H1 (cell line): ENCODE measurements at regions not wholly inside any gene's neighbourhood (a gene's known extent, or its start where the extent isn't known, plus 50 kb on each side); places are given as distances from the start of the nearest gene placed in this dataset.

ENCODE experiments used
- CTCF ChIA-PET: fragments of 300-600 bp; sonication (Branson Sonifier 250); formaldehyde crosslinking; loops from one replicate; lab custom pipeline; 2021; ENCODE audit not compliant: partially characterized antibody; lab: Charles Lee
- POLR2A ChIA-PET: fragments of 300-600 bp; sonication (Branson Sonifier 250); formaldehyde crosslinking; loops from one replicate; lab custom pipeline; 2021; ENCODE audit warnings: inconsistent platforms; ENCODE audit not compliant: partially characterized antibody; lab: Charles Lee
- DNase-seq, 2 experiments: peaks; one replicate each; pipeline versions ENCODE4 v3.0.0 to v3.0.0-alpha.2; 2010 to 2022; ENCODE audit warnings: low spot score in 2 of 2, low read depth in 1 of 2, mixed read lengths in 1 of 2
- FAIRE-seq: peaks from 2 replicates; lab custom pipeline; 2011; peaks lifted over from hg19 to GRCh38; lab: Jason Lieb, UNC
- H2AFZ ChIP-seq: 2 replicates; pipeline ENCODE4 v1.8.1; 2012; ENCODE audit warnings: low read length, inconsistent platforms
- H2AK5ac ChIP-seq: 2 replicates; pipeline ENCODE4 v1.6.1; 2013; ENCODE audit warnings: low read depth, low read length
- H2BK120ac ChIP-seq: replicated peaks from 2 replicates; pipeline ENCODE3; 2013; ENCODE audit warnings: low read depth, low read length, inconsistent platforms
- H2BK12ac ChIP-seq: 2 replicates; pipeline ENCODE4 v1.6.1; 2013; ENCODE audit warnings: low read depth, low read length
- H2BK15ac ChIP-seq: 2 replicates; pipeline ENCODE4 v1.6.1; 2013; ENCODE audit warnings: low read length
- H2BK20ac ChIP-seq: 2 replicates; pipeline ENCODE4 v1.6.1; 2013; ENCODE audit warnings: low read length
- H2BK5ac ChIP-seq: 2 replicates; pipeline ENCODE4 v1.6.1; 2013; ENCODE audit warnings: low read depth, low read length
- H3K14ac ChIP-seq: 2 replicates; pipeline ENCODE4 v1.6.1; 2013; ENCODE audit warnings: inconsistent platforms; ENCODE audit not compliant: insufficient read length
- H3K18ac ChIP-seq: 2 replicates; pipeline ENCODE4 v1.6.1; 2013; ENCODE audit warnings: low read length; ENCODE audit errors: extremely low read depth
- H3K23ac ChIP-seq: 2 replicates; pipeline ENCODE4 v1.6.1; 2013; ENCODE audit warnings: inconsistent platforms; ENCODE audit not compliant: insufficient read length
- H3K23me2 ChIP-seq: 2 replicates; pipeline ENCODE4 v1.6.1; 2013; ENCODE audit warnings: low read depth, low read length
- H3K27ac ChIP-seq: 2 replicates; pipeline ENCODE4 v1.6.1; 2011; ENCODE audit warnings: low read depth, low read length, inconsistent platforms
- H3K27me3 ChIP-seq, 4 experiments: replicated peaks in 1 of 4; 1 replicate in 1 of 4; 2 replicates in 3 of 4; pipeline versions ENCODE4 v1.6.1 to v1.8.1; 2011 to 2013; ENCODE audit warnings: low read length in 3 of 4, mild to moderate bottlenecking in 3 of 4, inconsistent platforms in 2 of 4, mixed read lengths in 2 of 4, moderate library complexity in 1 of 4; ENCODE audit not compliant: control insufficient read depth in 3 of 4, insufficient read depth in 3 of 4; ENCODE audit errors: extremely low read depth in 1 of 4
- H3K36me3 ChIP-seq, 4 experiments: 2 replicates each; pipeline versions ENCODE4 v1.6.1 to v1.8.1; 2011 to 2013; ENCODE audit warnings: mild to moderate bottlenecking in 4 of 4, low read length in 3 of 4, moderate library complexity in 2 of 4, control low read depth in 1 of 4, inconsistent platforms in 1 of 4; ENCODE audit not compliant: insufficient read depth in 4 of 4, control insufficient read depth in 2 of 4
- H3K4ac ChIP-seq: replicated peaks from 2 replicates; pipeline ENCODE3; 2013; ENCODE audit warnings: low read length, low read depth, mixed read lengths, inconsistent platforms; ENCODE audit not compliant: insufficient read length
- H3K4me1 ChIP-seq, 4 experiments: replicated peaks in 1 of 4; 1 replicate in 1 of 4; 2 replicates in 3 of 4; pipeline versions ENCODE4 v1.6.1 to v1.8.1; 2011 to 2013; ENCODE audit warnings: low read length in 3 of 4, inconsistent platforms in 2 of 4, mixed read lengths in 1 of 4; ENCODE audit not compliant: insufficient read depth in 4 of 4, control insufficient read depth in 3 of 4
- H3K4me2 ChIP-seq, 2 experiments: 2 replicates each; pipeline versions ENCODE4 v1.6.1 to v1.8.1; 2011 to 2013; ENCODE audit warnings: low read depth in 2 of 2, low read length in 2 of 2, control low read depth in 1 of 2, inconsistent platforms in 1 of 2, mild to moderate bottlenecking in 1 of 2; ENCODE audit not compliant: insufficient read depth in 1 of 2
- H3K4me3 ChIP-seq, 4 experiments: fragments of 200-600, 300-600 bp in 1 of 4; sonication (generic), shearing (Covaris generic), sonication (Bioruptor Twin) in 1 of 4; 2 replicates each; pipeline versions ENCODE4 v1.5.1 to v1.8.1; 2011 to 2016; ENCODE audit warnings: low read length in 4 of 4, low read depth in 3 of 4, control low read depth in 2 of 4, inconsistent platforms in 2 of 4, mild to moderate bottlenecking in 2 of 4, mixed read lengths in 1 of 4, moderate library complexity in 1 of 4; ENCODE audit not compliant: insufficient read depth in 2 of 4; ENCODE audit errors: extremely low read depth in 1 of 4
- H3K56ac ChIP-seq: replicated peaks from 2 replicates; pipeline ENCODE3; 2013; ENCODE audit warnings: low read depth, mild to moderate bottlenecking, mixed read lengths, low read length, inconsistent platforms; ENCODE audit not compliant: insufficient read length
- H3K79me1 ChIP-seq: 2 replicates; pipeline ENCODE4 v1.6.1; 2013; ENCODE audit warnings: low read depth, low read length, control low read depth
- H3K79me2 ChIP-seq, 2 experiments: 2 replicates each; pipeline versions ENCODE4 v1.6.1 to v1.8.1; 2012 to 2013; ENCODE audit warnings: low read length in 2 of 2, mild to moderate bottlenecking in 2 of 2, inconsistent platforms in 1 of 2; ENCODE audit not compliant: insufficient read depth in 2 of 2, control insufficient read depth in 1 of 2
- H3K9ac ChIP-seq, 4 experiments: replicated peaks in 1 of 4; 1 replicate in 1 of 4; 2 replicates in 3 of 4; pipeline versions ENCODE4 v1.6.1 to v1.8.1; 2011 to 2013; ENCODE audit warnings: low read depth in 3 of 4, low read length in 3 of 4, control low read depth in 2 of 4, mild to moderate bottlenecking in 2 of 4, moderate library complexity in 2 of 4, inconsistent platforms in 1 of 4; ENCODE audit errors: extremely low read depth in 1 of 4
- H3K9me3 ChIP-seq, 2 experiments: 2 replicates each; pipeline versions ENCODE4 v1.6.1 to v1.8.1; 2012 to 2013; ENCODE audit warnings: mild to moderate bottlenecking in 2 of 2, moderate library complexity in 2 of 2, control low read depth in 1 of 2, inconsistent platforms in 1 of 2, low read depth in 1 of 2, low read length in 1 of 2, mixed read lengths in 1 of 2; ENCODE audit not compliant: insufficient read depth in 2 of 2
- H4K20me1 ChIP-seq, 2 experiments: replicated peaks in 1 of 2; 2 replicates each; pipeline versions ENCODE3 to v1.8.1; 2011 to 2013; ENCODE audit warnings: inconsistent platforms in 2 of 2, low read length in 2 of 2, mild to moderate bottlenecking in 1 of 2; ENCODE audit not compliant: insufficient read depth in 2 of 2, control insufficient read depth in 1 of 2
- H4K5ac ChIP-seq: 2 replicates; pipeline ENCODE4 v1.6.1; 2013; ENCODE audit warnings: low read length, low read depth, mixed read lengths, inconsistent platforms; ENCODE audit not compliant: insufficient read length
- H4K8ac ChIP-seq: 2 replicates; pipeline ENCODE4 v1.8.0; 2013; ENCODE audit warnings: mild to moderate bottlenecking, moderate library complexity, low read length, inconsistent platforms; ENCODE audit not compliant: insufficient read depth; ENCODE audit errors: extremely low read depth
- H4K91ac ChIP-seq: replicated peaks from 2 replicates; pipeline ENCODE3; 2013; ENCODE audit warnings: low read length, mixed read lengths, inconsistent platforms; ENCODE audit not compliant: insufficient read length
- CTCF ChIP-seq, 3 experiments: IDR thresholded peaks; 1 replicate in 2 of 3; 2 replicates in 1 of 3; pipeline versions ENCODE4 v1.5.1 to v1.6.1; 2011; ENCODE audit warnings: low read length in 3 of 3, mild to moderate bottlenecking in 3 of 3, inconsistent platforms in 2 of 3, low read depth in 1 of 3, moderate library complexity in 1 of 3; ENCODE audit not compliant: insufficient read depth in 1 of 3; ENCODE audit errors: control extremely low read depth in 1 of 3
- EZH2 ChIP-seq: fragments of 200-600 bp; sonication (generic); IDR thresholded peaks from 2 replicates; pipeline ENCODE4 v1.7.1; 2012; ENCODE audit warnings: low read depth, mild to moderate bottlenecking, moderate library complexity, low read length, inconsistent platforms; ENCODE audit not compliant: severe bottlenecking
- HDAC2 ChIP-seq, 2 experiments: fragments of 300-600 bp in 1 of 2; sonication (generic) in 1 of 2; IDR thresholded peaks; 2 replicates each; pipeline ENCODE4 v1.6.1; 2011 to 2012; ENCODE audit warnings: low read depth in 2 of 2, low read length in 2 of 2, mild to moderate bottlenecking in 2 of 2, moderate library complexity in 2 of 2, borderline replicate concordance in 1 of 2, inconsistent platforms in 1 of 2
- POLR2A ChIP-seq, 2 experiments: IDR thresholded peaks; 1 replicate in 1 of 2; 2 replicates in 1 of 2; pipeline ENCODE4 v1.6.1; 2011; ENCODE audit warnings: low read depth in 2 of 2, low read length in 2 of 2, mild to moderate bottlenecking in 2 of 2; ENCODE audit errors: control extremely low read depth in 1 of 2
- POU5F1 ChIP-seq: IDR thresholded peaks from 2 replicates; pipeline ENCODE4 v1.6.1; 2011; ENCODE audit warnings: low read depth, mild to moderate bottlenecking, low read length, moderate library complexity
- RBBP5 ChIP-seq: IDR thresholded peaks from 2 replicates; pipeline ENCODE4 v1.7.1; 2012; ENCODE audit warnings: low read depth, mild to moderate bottlenecking, inconsistent platforms, low read length, moderate library complexity, borderline replicate concordance
- RNF2 ChIP-seq: fragments of 200-900, 300-1000 bp; sonication (generic); IDR thresholded peaks from 2 replicates; pipeline ENCODE4 v1.7.1; 2016; ENCODE audit warnings: borderline replicate concordance, low read depth, mild to moderate bottlenecking, antibody characterized with exemption, low read length; ENCODE audit not compliant: poor library complexity, severe bottlenecking; ENCODE audit errors: missing control alignments
- SIN3A ChIP-seq, 2 experiments: IDR thresholded peaks in 1 of 2; conservative IDR thresholded peaks in 1 of 2; 2 replicates each; pipeline ENCODE4 v1.6.1; 2011 to 2012; ENCODE audit warnings: low read length in 2 of 2, improper control_type of control experiment in 1 of 2, low read depth in 1 of 2, mild to moderate bottlenecking in 1 of 2
- SP2 ChIP-seq: IDR thresholded peaks from 2 replicates; pipeline ENCODE4 v1.6.1; 2012; ENCODE audit warnings: mild to moderate bottlenecking, low read length, inconsistent platforms
- WGBS, 2 experiments: shearing (Covaris generic) in 1 of 2; methylation state at CpG; one replicate each; pipeline versions ENCODE4 v1.1.6 to v1.1.7; 2013 to 2015; ENCODE audit warnings: low lambda C conversion rate in 2 of 2, mixed read lengths in 2 of 2, inconsistent platforms in 1 of 2, low coverage in 1 of 2, missing lambda C conversion rate in 1 of 2; ENCODE audit not compliant: insufficient replicate concordance in 2 of 2, insufficient coverage in 1 of 2, insufficient read length in 1 of 2; ENCODE audit errors: extremely low coverage in 1 of 2, missing lambda C conversion rate in 1 of 2; 5-methylcytosine and 5-hydroxymethylcytosine counted together

- 84% methylated on average over 2 of the region's 2 CpGs; no CpG with 5 or more reads in 1 of the 2 experiments for WGBS, 2 experiments
- Histone ChIP-seq H4K8ac (no peak overlapping the region), H3K4ac (no peak overlapping the region), H3K18ac (no peak overlapping the region), H2BK12ac (no peak overlapping the region), H4K20me1 (no peaks in the 10 kb centered on the region), H3K4me3 (no peak overlapping the region), H3K23me2 (no peaks in the 10 kb centered on the region), H2AFZ (no peak overlapping the region), H3K9ac (no peak overlapping the region), H3K56ac (no peak overlapping the region), H3K9me3 (peaks cover 63 to 64% of the 10 kb centered on the region in 2 experiments), H3K79me1 (no peaks in the 10 kb centered on the region), H2BK120ac (no peak overlapping the region), H3K4me1 (no peaks in the 10 kb centered on the region; a peak in 1 of 7 replicates), H3K14ac (no peak overlapping the region), H2BK15ac (no peak overlapping the region), H3K23ac (no peak overlapping the region), H2BK5ac (no peak overlapping the region), H2AK5ac (no peak overlapping the region), H2BK20ac (no peak overlapping the region), H3K27me3 (peaks cover 0 to 3% (median 0%) of the 10 kb centered on the region in 4 experiments; a peak in 2 of 7 replicates), H4K91ac (no peak overlapping the region), H3K27ac (no peak overlapping the region), H3K36me3 (no peaks in the 10 kb centered on the region), H4K5ac (no peak overlapping the region), H3K79me2 (no peaks in the 10 kb centered on the region), H3K4me2 (no peak overlapping the region)
- ChIA-PET CTCF (no interaction called here), POLR2A (no interaction called here)
- FAIRE-seq (no peak), DNase-seq (no peak)
- TF ChIP-seq HDAC2 (IDR thresholded peaks at IDR 0.05; ENCODE audit: borderline replicate concordance in 1 of 2, low read depth in 2 of 2, low read length in 2 of 2) (no peak), CTCF (IDR thresholded peaks at IDR 0.05; ENCODE audit: control extremely low read depth in 1 of 3, insufficient read depth in 1 of 3, low read depth in 1 of 3, low read length in 3 of 3) (no peak), EZH2 (no peak), RNF2 (no peak), POU5F1 (no peak), SP2 (no peak), RBBP5 (no peak), POLR2A (IDR thresholded peaks at IDR 0.05; ENCODE audit: control extremely low read depth in 1 of 2, low read depth in 2 of 2, low read length in 2 of 2) (no peak), SIN3A (conservative IDR thresholded peaks at IDR 0.05 in 1 of 2, IDR thresholded peaks at IDR 0.05 in 1 of 2; ENCODE audit: low read depth in 1 of 2, low read length in 2 of 2) (no peak)
Observed at GRCh38 chr6:159541296-159541695, 151.7 kb downstream of the SOD2 start.
